CD14-positive monocyte (primary cell): ENCODE measurements at regions not wholly inside any gene's neighbourhood (a gene's known extent, or its start where the extent isn't known, plus 50 kb on each side); places are given as distances from the start of the nearest gene placed in this dataset.

Experiments used
- DNase-seq, 3 donors: peaks; one replicate each; pipeline ENCODE4 v3.0.0-alpha.2; 2011 to 2022
- H2AFZ ChIP-seq: 2 replicates; pipeline ENCODE4 v1.6.0; 2012; ENCODE audit warnings: mild to moderate bottlenecking, low read depth, low read length, inconsistent platforms; ENCODE audit not compliant: insufficient read depth, poor library complexity, severe bottlenecking
- H3K27ac ChIP-seq, 2 donors: 1 replicate in 1 of 2; 2 replicates in 1 of 2; pipeline ENCODE4 v1.5.1; 2012 to 2013; ENCODE audit warnings: low read length in 2 of 2, control low read depth in 1 of 2, inconsistent platforms in 1 of 2, low read depth in 1 of 2, mild to moderate bottlenecking in 1 of 2
- H3K27me3 ChIP-seq, 2 donors: one replicate each; pipeline versions ENCODE4 v1.6.0 to v1.6.1; 2011 to 2013; ENCODE audit warnings: low read length in 2 of 2; ENCODE audit not compliant: control insufficient read depth in 2 of 2, insufficient read depth in 2 of 2
- H3K36me3 ChIP-seq, 2 donors: replicated peaks in 1 of 2; 1 replicate in 1 of 2; 2 replicates in 1 of 2; pipeline versions ENCODE4 v1.5.1 to v1.6.1; 2012 to 2013; ENCODE audit warnings: low read length in 2 of 2, control low read depth in 1 of 2, inconsistent platforms in 1 of 2, mild to moderate bottlenecking in 1 of 2; ENCODE audit not compliant: insufficient read depth in 2 of 2, control insufficient read depth in 1 of 2
- H3K4me1 ChIP-seq, 2 donors: 1 replicate in 1 of 2; 2 replicates in 1 of 2; pipeline versions ENCODE4 v1.5.1 to v1.6.1; 2012 to 2013; ENCODE audit warnings: low read length in 2 of 2, control low read depth in 1 of 2, inconsistent platforms in 1 of 2, mild to moderate bottlenecking in 1 of 2, moderate library complexity in 1 of 2; ENCODE audit not compliant: insufficient read depth in 2 of 2, control insufficient read depth in 1 of 2
- H3K4me2 ChIP-seq: replicated peaks from 2 replicates; pipeline ENCODE3; 2012; ENCODE audit warnings: low read length, moderate library complexity, mild to moderate bottlenecking; ENCODE audit not compliant: poor library complexity, severe bottlenecking; ENCODE audit errors: extremely low read depth
- H3K4me3 ChIP-seq, 3 experiments: fragments of 200-600 bp in 1 of 3; sonication (generic) in 1 of 3; replicated peaks in 1 of 3; 1 replicate in 2 of 3; 2 replicates in 1 of 3; pipeline ENCODE4 v1.5.1; 2011 to 2013; ENCODE audit warnings: low read length in 3 of 3, mild to moderate bottlenecking in 3 of 3, control low read depth in 2 of 3, low read depth in 2 of 3, inconsistent platforms in 1 of 3, moderate library complexity in 1 of 3
- H3K79me2 ChIP-seq: 2 replicates; pipeline ENCODE4 v1.6.0; 2012; ENCODE audit warnings: mild to moderate bottlenecking, control low read depth, inconsistent platforms, low read length, moderate library complexity; ENCODE audit not compliant: insufficient read depth
- H3K9ac ChIP-seq: 2 replicates; pipeline ENCODE4 v1.6.0; 2017; ENCODE audit warnings: low read length, mild to moderate bottlenecking; ENCODE audit not compliant: insufficient read depth, poor library complexity, severe bottlenecking
- H3K9me3 ChIP-seq, 2 donors: replicated peaks in 1 of 2; 1 replicate in 1 of 2; 2 replicates in 1 of 2; pipeline versions ENCODE4 v1.5.1 to v1.6.1; 2012 to 2013; ENCODE audit warnings: low read length in 2 of 2, control low read depth in 1 of 2; ENCODE audit not compliant: control insufficient read depth in 1 of 2, insufficient read depth in 1 of 2
- H4K20me1 ChIP-seq: 2 replicates; pipeline ENCODE4 v1.6.0; 2012; ENCODE audit warnings: mild to moderate bottlenecking, low read length, control low read depth, moderate library complexity; ENCODE audit not compliant: insufficient read depth
- H3K27ac Mint-ChIP-seq, 7 donors: one replicate each; pipeline ENCODE4 v1.8.0; 2020; ENCODE audit warnings: mild to moderate bottlenecking in 7 of 7, mixed read lengths in 7 of 7, moderate library complexity in 6 of 7, inconsistent platforms in 2 of 7
- H3K27me3 Mint-ChIP-seq, 3 donors: one replicate each; pipeline ENCODE4 v1.8.0; 2021 to 2022; ENCODE audit warnings: low read depth in 3 of 3, mild to moderate bottlenecking in 3 of 3, mixed read lengths in 3 of 3, moderate library complexity in 3 of 3, inconsistent platforms in 1 of 3
- H3K36me3 Mint-ChIP-seq, 2 donors: one replicate each; pipeline ENCODE4 v1.8.0; 2020; ENCODE audit warnings: mixed read lengths in 2 of 2, inconsistent platforms in 1 of 2, mild to moderate bottlenecking in 1 of 2
- H3K4me1 Mint-ChIP-seq: one replicate; pipeline ENCODE4 v1.8.0; 2020; ENCODE audit warnings: mild to moderate bottlenecking, mixed read lengths
- H3K4me3 Mint-ChIP-seq, 2 donors: one replicate each; pipeline ENCODE4 v1.8.0; 2020; ENCODE audit warnings: mild to moderate bottlenecking in 2 of 2, mixed read lengths in 2 of 2, moderate library complexity in 1 of 2
- H3K9me3 Mint-ChIP-seq, 7 donors: one replicate each; pipeline ENCODE4 v1.8.0; 2020 to 2022; ENCODE audit warnings: mixed read lengths in 7 of 7, mild to moderate bottlenecking in 6 of 7, moderate library complexity in 6 of 7, inconsistent platforms in 2 of 7
- WGBS: methylation state at CpG from one replicate; pipeline ENCODE4 v1.1.5; 2013; ENCODE audit warnings: missing lambda C conversion rate; ENCODE audit not compliant: insufficient coverage; 5-methylcytosine and 5-hydroxymethylcytosine counted together
- intact Hi-C, 2 donors: fragments of 100-400 bp; cut with micrococcal nuclease; formaldehyde crosslinking; loops; one replicate each; pipeline versions ENCODE4 v1.15.0 to v1.15.1; 2023
- TF ChIP-seq, protein P1 (sequence below): fragments of 200-600 bp; IDR thresholded peaks from one replicate; pipeline ENCODE4 v1.8.0; 2022; ENCODE audit warnings: antibody characterized with exemption, mild to moderate bottlenecking

DNA sequence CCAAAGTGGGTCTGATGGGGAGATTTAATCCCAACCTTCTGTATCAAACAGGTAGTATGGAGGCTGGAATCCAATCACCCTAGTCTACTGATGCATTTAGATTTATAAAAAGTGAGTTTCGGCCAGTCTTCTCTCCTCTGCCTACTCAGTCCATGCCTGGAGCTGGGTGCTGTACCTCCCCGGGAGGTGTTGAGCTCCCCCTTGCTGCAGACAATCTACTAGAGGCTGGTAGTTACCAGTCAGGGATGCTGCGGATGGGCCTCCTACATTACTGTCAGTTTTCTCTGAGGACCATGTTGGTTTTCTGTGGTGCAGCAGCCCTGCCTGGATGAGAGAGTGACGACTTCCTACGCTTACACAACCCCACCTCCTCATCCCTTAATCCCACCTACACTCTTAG is 118.6 kb upstream of the CELF4 start:
- Mint-ChIP-seq H3K36me3 (no peaks in the 10 kb centered on the region), H3K27ac (no peak overlapping the region), H3K4me3 (no peak overlapping the region), H3K9me3 (peaks cover 0 to 5% (median 2%) of the 10 kb centered on the region in 7 donors), H3K4me1 (no peaks in the 10 kb centered on the region), H3K27me3 (peaks cover 2 to 5% (median 3%) of the 10 kb centered on the region in 3 donors)
- WGBS: 81% methylated on average over 4 of the region's 5 CpGs
- TF ChIP-seq, protein P1, sequence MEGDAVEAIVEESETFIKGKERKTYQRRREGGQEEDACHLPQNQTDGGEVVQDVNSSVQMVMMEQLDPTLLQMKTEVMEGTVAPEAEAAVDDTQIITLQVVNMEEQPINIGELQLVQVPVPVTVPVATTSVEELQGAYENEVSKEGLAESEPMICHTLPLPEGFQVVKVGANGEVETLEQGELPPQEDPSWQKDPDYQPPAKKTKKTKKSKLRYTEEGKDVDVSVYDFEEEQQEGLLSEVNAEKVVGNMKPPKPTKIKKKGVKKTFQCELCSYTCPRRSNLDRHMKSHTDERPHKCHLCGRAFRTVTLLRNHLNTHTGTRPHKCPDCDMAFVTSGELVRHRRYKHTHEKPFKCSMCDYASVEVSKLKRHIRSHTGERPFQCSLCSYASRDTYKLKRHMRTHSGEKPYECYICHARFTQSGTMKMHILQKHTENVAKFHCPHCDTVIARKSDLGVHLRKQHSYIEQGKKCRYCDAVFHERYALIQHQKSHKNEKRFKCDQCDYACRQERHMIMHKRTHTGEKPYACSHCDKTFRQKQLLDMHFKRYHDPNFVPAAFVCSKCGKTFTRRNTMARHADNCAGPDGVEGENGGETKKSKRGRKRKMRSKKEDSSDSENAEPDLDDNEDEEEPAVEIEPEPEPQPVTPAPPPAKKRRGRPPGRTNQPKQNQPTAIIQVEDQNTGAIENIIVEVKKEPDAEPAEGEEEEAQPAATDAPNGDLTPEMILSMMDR: no peak
- intact Hi-C loops: no loop called here
- Histone ChIP-seq H3K79me2 (no peaks in the 10 kb centered on the region), H2AFZ (no peak overlapping the region), H3K9me3 (no peaks in the 10 kb centered on the region), H3K4me1 (no peaks in the 10 kb centered on the region), H3K9ac (no peak overlapping the region), H4K20me1 (no peaks in the 10 kb centered on the region), H3K27me3 (no peaks in the 10 kb centered on the region), H3K4me2 (no peak overlapping the region), H3K27ac (no peak overlapping the region), H3K4me3 (no peak overlapping the region), H3K36me3 (no peaks in the 10 kb centered on the region)
- DNase-seq: no peak

DNA sequence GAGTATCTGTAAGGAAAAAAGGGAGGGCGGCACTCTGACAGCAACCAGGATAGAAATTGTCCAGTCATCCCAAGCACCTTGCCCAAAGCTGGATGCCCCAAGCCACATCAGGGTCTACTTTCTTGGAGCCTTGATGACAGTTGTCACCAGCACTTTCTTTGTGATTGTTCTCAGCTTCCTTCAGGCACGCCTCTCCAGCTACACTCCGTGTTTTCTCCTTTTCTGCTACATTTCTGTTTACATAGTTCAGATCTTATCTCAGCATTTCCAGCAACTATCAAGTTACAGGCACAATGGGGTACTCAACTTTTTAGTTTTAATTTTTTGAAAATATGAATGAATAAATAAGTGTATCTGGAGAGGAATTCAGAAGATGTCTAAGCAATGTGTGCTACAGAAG is 115.3 kb upstream of the CELF4 start:
- H3K4me3 Mint-ChIP-seq: no peak overlapping the region
- no CpG with 5 or more reads among the region's 3 CpGs for WGBS

More for the DNA sequence above, 115.3 kb upstream of the CELF4 start:
- Histone ChIP-seq H2AFZ (no peak overlapping the region), H3K4me3 (no peak overlapping the region), H4K20me1 (no peaks in the 10 kb centered on the region), H3K27me3 (no peaks in the 10 kb centered on the region), H3K9ac (no peak overlapping the region), H3K79me2 (no peaks in the 10 kb centered on the region), H3K36me3 (no peaks in the 10 kb centered on the region), H3K9me3 (peaks cover 0 to 3% of the 10 kb centered on the region in 2 donors), H3K27ac (no peak overlapping the region), H3K4me1 (no peaks in the 10 kb centered on the region), H3K4me2 (no peak overlapping the region)
- intact Hi-C loops: no loop called here
- Mint-ChIP-seq H3K27ac (peak overlapping the region in 1 of 7 donors; percentile 62), H3K4me1 (no peaks in the 10 kb centered on the region), H3K9me3 (peaks cover 0 to 5% (median 2%) of the 10 kb centered on the region in 7 donors), H3K36me3 (no peaks in the 10 kb centered on the region), H3K27me3 (peaks cover 0 to 2% (median 2%) of the 10 kb centered on the region in 3 donors)
- TF ChIP-seq, protein P1: no peak
- DNase-seq: no peak
